B cell (primary cell): ENCODE measurements at regions not wholly inside any gene's neighbourhood (a gene's known extent, or its start where the extent isn't known, plus 50 kb on each side); places are given as distances from the start of the nearest gene placed in this dataset.

Experiments
- ATAC-seq: fragments of 200-7000 bp; cut with Tn5 transposase; one replicate; pipeline ENCODE4 v1.10.0; 2021; ENCODE audit warnings: low read depth, mild to moderate bottlenecking, moderate number of reproducible peaks, moderate library complexity
- CTCF ChIA-PET: fragments of 350-600 bp; sonication (Branson Sonifier 250); formaldehyde crosslinking; loops from one replicate; lab custom pipeline; 2021; ENCODE audit warnings: antibody characterized with exemption, inconsistent platforms; lab: Charles Lee
- POLR2A ChIA-PET: fragments of 350-600 bp; sonication (Branson Sonifier 250); formaldehyde crosslinking; loops from one replicate; lab custom pipeline; 2021; ENCODE audit warnings: antibody characterized with exemption; lab: Charles Lee
- DNase-seq: peaks from one replicate; pipeline ENCODE4 v3.0.0; 2013
- H2AFZ ChIP-seq: 2 replicates; pipeline ENCODE4 v1.6.1; 2012; ENCODE audit warnings: mild to moderate bottlenecking, low read depth, low read length; ENCODE audit not compliant: insufficient read depth, poor library complexity, severe bottlenecking
- H3K27ac ChIP-seq, 2 donors: 1 replicate in 1 of 2; 2 replicates in 1 of 2; pipeline ENCODE4 v1.5.1; 2012 to 2013; ENCODE audit warnings: low read length in 2 of 2, mild to moderate bottlenecking in 2 of 2, moderate library complexity in 1 of 2
- H3K27me3 ChIP-seq, 4 experiments: fragments of 200-600 bp in 1 of 4; sonication (generic) in 1 of 4; replicated peaks in 1 of 4; 1 replicate in 2 of 4; 2 replicates in 2 of 4; pipeline versions ENCODE4 v1.6.1 to v1.7.0; 2013 to 2016; ENCODE audit warnings: low read length in 3 of 4, mild to moderate bottlenecking in 2 of 4, mixed read lengths in 1 of 4, moderate library complexity in 1 of 4; ENCODE audit not compliant: insufficient read depth in 4 of 4, control insufficient read depth in 3 of 4; ENCODE audit errors: control extremely low read depth in 1 of 4
- H3K36me3 ChIP-seq, 2 experiments: replicated peaks in 1 of 2; 1 replicate in 1 of 2; 2 replicates in 1 of 2; pipeline versions ENCODE4 v1.6.1 to v1.7.1; 2013; ENCODE audit warnings: low read length in 1 of 2; ENCODE audit not compliant: insufficient read depth in 2 of 2, control insufficient read depth in 1 of 2; ENCODE audit errors: control extremely low read depth in 1 of 2, extremely low read depth in 1 of 2
- H3K4me1 ChIP-seq, 2 donors: fragments of 200-600 bp in 1 of 2; sonication (generic) in 1 of 2; 1 replicate in 1 of 2; 2 replicates in 1 of 2; pipeline versions ENCODE4 v1.5.1 to v1.6.1; 2013 to 2017; ENCODE audit warnings: low read length in 2 of 2; ENCODE audit not compliant: control insufficient read depth in 2 of 2, insufficient read depth in 2 of 2
- H3K4me2 ChIP-seq: replicated peaks from 2 replicates; pipeline ENCODE3; 2012; ENCODE audit warnings: mild to moderate bottlenecking, low read depth, low read length; ENCODE audit not compliant: poor library complexity, severe bottlenecking
- H3K4me3 ChIP-seq, 5 experiments: fragments of 200-600 bp in 1 of 5; sonication (generic) in 1 of 5; 1 replicate in 3 of 5; 2 replicates in 2 of 5; pipeline versions ENCODE4 v1.5.1 to v1.7.0; 2011 to 2016; ENCODE audit warnings: low read length in 4 of 5, mild to moderate bottlenecking in 4 of 5, low read depth in 2 of 5, control low read depth in 1 of 5, moderate library complexity in 1 of 5; ENCODE audit not compliant: insufficient read depth in 1 of 5; ENCODE audit errors: control extremely low read depth in 1 of 5, extremely low read depth in 1 of 5
- H3K79me2 ChIP-seq: fragments of 200-600 bp; sonication (generic); one replicate; pipeline ENCODE4 v1.6.0; 2016; ENCODE audit warnings: low read length; ENCODE audit not compliant: control insufficient read depth, insufficient read depth
- H3K9ac ChIP-seq: fragments of 200-600 bp; sonication (generic); 2 replicates; pipeline ENCODE4 v1.6.1; 2017; ENCODE audit warnings: mild to moderate bottlenecking, low read length, moderate library complexity
- H3K9me3 ChIP-seq, 3 donors: one replicate each; pipeline versions ENCODE4 v1.6.1 to v1.7.1; 2013; ENCODE audit warnings: low read length in 2 of 3; ENCODE audit not compliant: control insufficient read depth in 2 of 3, insufficient read depth in 1 of 3; ENCODE audit errors: control extremely low read depth in 1 of 3
- H4K20me1 ChIP-seq: 2 replicates; pipeline ENCODE4 v1.6.0; 2012; ENCODE audit warnings: mild to moderate bottlenecking, low read length; ENCODE audit not compliant: insufficient read depth, control insufficient read depth, poor library complexity, severe bottlenecking
- H3K27ac Mint-ChIP-seq: one replicate; pipeline ENCODE4 v1.8.0; 2021; ENCODE audit warnings: mixed read lengths
- H3K27me3 Mint-ChIP-seq: one replicate; pipeline ENCODE4 v1.8.0; 2021; ENCODE audit warnings: mixed read lengths
- H3K4me1 Mint-ChIP-seq: one replicate; pipeline ENCODE4 v1.8.0; 2021; ENCODE audit warnings: mixed read lengths
- H3K4me3 Mint-ChIP-seq: one replicate; pipeline ENCODE4 v1.8.0; 2021; ENCODE audit warnings: mixed read lengths
- H3K9me3 Mint-ChIP-seq: one replicate; pipeline ENCODE4 v1.8.0; 2022; ENCODE audit warnings: mixed read lengths; ENCODE audit not compliant: insufficient read depth
- CTCF ChIP-seq: fragments of 200-600 bp; IDR thresholded peaks from one replicate; pipeline ENCODE4 v1.8.0; 2022; ENCODE audit warnings: antibody characterized with exemption, mild to moderate bottlenecking
- EZH2 ChIP-seq: IDR thresholded peaks from 2 replicates; pipeline ENCODE4 v1.6.1; 2012; ENCODE audit warnings: borderline replicate concordance, low read depth, mild to moderate bottlenecking, moderate library complexity, low read length; ENCODE audit not compliant: insufficient read depth, poor library complexity, severe bottlenecking
- WGBS: methylation state at CpG from one replicate; pipeline ENCODE4 v1.1.5; 2013; ENCODE audit warnings: missing lambda C conversion rate; ENCODE audit not compliant: insufficient coverage; 5-methylcytosine and 5-hydroxymethylcytosine counted together
- intact Hi-C: fragments of 100-400 bp; cut with micrococcal nuclease; formaldehyde crosslinking; loops from one replicate; pipeline ENCODE4 v1.10.0; 2022

- H3K36me3 ChIP-seq = no peaks in the 10 kb centered on the region
- DNase-seq = peak; percentile 84
- intact Hi-C loops = loop anchor here (5.0 kb wide), 1 partner anchor 381 kb away; no protein-coding TSS in a partner anchor
- Mint-ChIP-seq H3K4me1 (peaks cover 17% of the 10 kb centered on the region), H3K27me3 (peaks cover 2% of the 10 kb centered on the region), H3K27ac (peak overlapping the region; percentile 85), H3K9me3 (no peaks in the 10 kb centered on the region), H3K4me3 (peak overlapping the region; percentile 94)
- peak overlapping the region; percentile 94 for H3K9ac ChIP-seq
- ATAC-seq = peak; percentile 92
- H3K9me3 ChIP-seq = peaks cover 0 to 3% (median 0%) of the 10 kb centered on the region in 3 donors
- H3K4me2 ChIP-seq = peak overlapping the region; percentile 84
- peak overlapping the region; percentile 62 to 71 for H3K27ac ChIP-seq
- POLR2A ChIA-PET = interaction anchor here (1.3 kb wide), 1 partner anchor 17 kb away, joined by 3 read pairs; no protein-coding TSS in a partner anchor
- H4K20me1 ChIP-seq = peaks cover 5% of the 10 kb centered on the region
- H3K79me2 ChIP-seq = peaks cover 39% of the 10 kb centered on the region
- 3% methylated on average over 51 of the region's 58 CpGs for WGBS
- CTCF ChIA-PET = interaction anchor here (0.7 to 2.0 kb wide), 4 partner anchors 16 to 384 kb away, joined by 3 to 8 read pairs (median 3); partner anchors contain the start of gene ZNF782
- peak overlapping the region; percentile 44 to 88 (median 74) for H3K4me3 ChIP-seq
- H2AFZ ChIP-seq = peak overlapping the region; percentile 99
- no peaks in the 10 kb centered on the region for H3K27me3 ChIP-seq
- H3K4me1 ChIP-seq = peaks cover 8 to 10% of the 10 kb centered on the region in 2 donors
- TF ChIP-seq EZH2 (no peak), CTCF (no peak)
Measured at GRCh38 chr9:97237951-97238889, 69.2 kb upstream of the CCDC180 start.
